Stimulated activated memory B cell treated with anti-CD40 and anti-IgM and Interleukin-4, amounts not matched to agents 10 μg/mL and 1 μg/mL and 100 μg/mL, for 72 hours (primary cell): ENCODE measurements at regions not wholly inside any gene's neighbourhood (a gene's known extent, or its start where the extent isn't known, plus 50 kb on each side); places are given as distances from the start of the nearest gene placed in this dataset.

Source experiments
- ATAC-seq: fragments of 150-1000 bp; cut with Tn5 transposase; 2 replicates; pipeline ENCODE4 v1.10.0; 2021
- H3K27ac Mint-ChIP-seq: one replicate; pipeline ENCODE4 v1.8.0; 2022; ENCODE audit warnings: mild to moderate bottlenecking, mixed read lengths
- H3K27me3 Mint-ChIP-seq: one replicate; pipeline ENCODE4 v1.8.0; 2022; ENCODE audit warnings: mixed read lengths
- H3K36me3 Mint-ChIP-seq: one replicate; pipeline ENCODE4 v1.8.0; 2022; ENCODE audit warnings: mixed read lengths
- H3K4me1 Mint-ChIP-seq: one replicate; pipeline ENCODE4 v1.8.0; 2022; ENCODE audit warnings: mixed read lengths
- H3K4me3 Mint-ChIP-seq: one replicate; pipeline ENCODE4 v1.8.0; 2022; ENCODE audit warnings: mild to moderate bottlenecking, moderate library complexity, mixed read lengths
- H3K9me3 Mint-ChIP-seq: one replicate; pipeline ENCODE4 v1.8.0; 2022; ENCODE audit warnings: mixed read lengths

- Mint-ChIP-seq H3K4me3 (no peak overlapping the region), H3K27me3 (no peaks in the 10 kb centered on the region), H3K4me1 (peaks cover 39% of the 10 kb centered on the region)
Measured at GRCh38 chr2:42971381-42971780, 179.0 kb upstream of the HAAO start.

GRCh38 chr2:42970151-42970550, 177.8 kb upstream of the HAAO start:
- Mint-ChIP-seq H3K27ac (no peak overlapping the region), H3K9me3 (no peaks in the 10 kb centered on the region), H3K36me3 (no peaks in the 10 kb centered on the region), H3K27me3 (no peaks in the 10 kb centered on the region), H3K4me1 (peaks cover 27% of the 10 kb centered on the region), H3K4me3 (no peak overlapping the region)
- no peak for ATAC-seq

More at GRCh38 chr2:42971381-42971780, 179.0 kb upstream of the HAAO start:
- no peak for ATAC-seq
- Mint-ChIP-seq H3K36me3 (no peaks in the 10 kb centered on the region), H3K27ac (peak overlapping the region; percentile 4), H3K9me3 (no peaks in the 10 kb centered on the region)

GRCh38 chr2:42969231-42970150, 177.1 kb upstream of the HAAO start:
- Mint-ChIP-seq H3K36me3 (no peaks in the 10 kb centered on the region), H3K27me3 (no peaks in the 10 kb centered on the region), H3K4me1 (peaks cover 28% of the 10 kb centered on the region), H3K27ac (no peak overlapping the region), H3K4me3 (no peak overlapping the region), H3K9me3 (no peaks in the 10 kb centered on the region)
- no peak for ATAC-seq

GRCh38 chr2:42967959-42968674, 175.7 kb upstream of the HAAO start:
- Mint-ChIP-seq H3K27ac (no peak overlapping the region), H3K4me1 (peaks cover 23% of the 10 kb centered on the region), H3K9me3 (no peaks in the 10 kb centered on the region), H3K36me3 (no peaks in the 10 kb centered on the region), H3K4me3 (no peak overlapping the region), H3K27me3 (no peaks in the 10 kb centered on the region)
- peak; percentile 14 for ATAC-seq

DNA sequence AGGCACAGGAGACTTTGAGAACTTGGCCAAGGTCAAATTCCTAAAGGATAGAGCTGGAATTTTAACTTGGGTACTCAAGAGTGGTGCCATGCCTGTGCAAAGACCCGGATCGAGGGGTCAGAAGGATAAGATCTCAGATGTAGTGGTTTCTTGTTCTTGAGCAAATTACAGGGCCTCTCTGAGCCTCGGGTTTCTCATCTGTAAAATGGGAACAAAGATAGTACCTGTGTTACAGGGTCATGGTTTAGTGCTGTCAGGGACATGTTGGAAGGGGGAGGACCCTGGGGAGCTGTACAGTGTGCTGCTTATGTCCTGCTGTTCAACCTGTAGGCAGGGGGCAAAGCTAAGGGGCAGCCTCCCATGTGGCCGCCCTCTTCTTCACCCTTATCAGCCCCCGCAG, 173.5 kb upstream of the HAAO start:
- no peak overlapping the region for H3K27ac Mint-ChIP-seq
- no peak overlapping the region for H3K4me3 Mint-ChIP-seq
- H3K27me3 Mint-ChIP-seq: no peaks in the 10 kb centered on the region
- peaks cover 28% of the 10 kb centered on the region for H3K4me1 Mint-ChIP-seq
- no peaks in the 10 kb centered on the region for H3K9me3 Mint-ChIP-seq
- no peaks in the 10 kb centered on the region for H3K36me3 Mint-ChIP-seq
- no peak for ATAC-seq

DNA sequence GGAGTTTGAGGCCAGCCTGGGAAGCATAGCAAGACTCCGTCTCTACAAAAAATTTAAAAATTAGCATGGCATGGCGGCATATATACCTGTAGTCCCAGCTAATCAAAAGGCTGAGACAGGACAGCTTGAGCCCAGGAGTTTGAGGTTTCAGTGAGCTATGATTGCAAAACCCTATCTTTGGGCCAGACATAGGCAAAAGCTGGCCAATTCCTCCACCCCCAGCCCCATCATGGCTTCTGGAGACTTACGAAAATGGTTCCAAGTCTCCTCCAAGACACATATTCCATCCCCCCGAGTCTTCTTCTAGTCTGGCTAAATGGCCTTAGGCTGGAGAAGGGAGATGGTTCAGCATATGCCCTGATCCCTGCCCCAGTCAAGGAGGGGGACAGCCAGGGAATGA, 172.8 kb upstream of the HAAO start:
- Mint-ChIP-seq H3K9me3 (no peaks in the 10 kb centered on the region), H3K4me1 (peaks cover 28% of the 10 kb centered on the region), H3K4me3 (no peak overlapping the region), H3K27me3 (no peaks in the 10 kb centered on the region), H3K27ac (no peak overlapping the region), H3K36me3 (no peaks in the 10 kb centered on the region)
- ATAC-seq: no peak

- Mint-ChIP-seq H3K27ac (no peak overlapping the region), H3K9me3 (no peaks in the 10 kb centered on the region), H3K4me1 (peaks cover 28% of the 10 kb centered on the region), H3K36me3 (no peaks in the 10 kb centered on the region), H3K4me3 (no peak overlapping the region), H3K27me3 (no peaks in the 10 kb centered on the region)
- no peak for ATAC-seq
Measured at GRCh38 chr2:42964439-42965083, 172.2 kb upstream of the HAAO start.

GRCh38 chr2:42963452-42964068, 171.2 kb upstream of the HAAO start:
- Mint-ChIP-seq H3K9me3 (no peaks in the 10 kb centered on the region), H3K4me3 (no peak overlapping the region), H3K27ac (no peak overlapping the region), H3K36me3 (no peaks in the 10 kb centered on the region), H3K4me1 (peaks cover 28% of the 10 kb centered on the region), H3K27me3 (no peaks in the 10 kb centered on the region)
- no peak for ATAC-seq

- Mint-ChIP-seq H3K36me3 (no peaks in the 10 kb centered on the region), H3K4me1 (peaks cover 28% of the 10 kb centered on the region), H3K9me3 (no peaks in the 10 kb centered on the region), H3K27me3 (no peaks in the 10 kb centered on the region), H3K27ac (no peak overlapping the region), H3K4me3 (no peak overlapping the region)
- no peak for ATAC-seq
Measured at GRCh38 chr2:42962508-42962953, 170.1 kb upstream of the HAAO start.

DNA sequence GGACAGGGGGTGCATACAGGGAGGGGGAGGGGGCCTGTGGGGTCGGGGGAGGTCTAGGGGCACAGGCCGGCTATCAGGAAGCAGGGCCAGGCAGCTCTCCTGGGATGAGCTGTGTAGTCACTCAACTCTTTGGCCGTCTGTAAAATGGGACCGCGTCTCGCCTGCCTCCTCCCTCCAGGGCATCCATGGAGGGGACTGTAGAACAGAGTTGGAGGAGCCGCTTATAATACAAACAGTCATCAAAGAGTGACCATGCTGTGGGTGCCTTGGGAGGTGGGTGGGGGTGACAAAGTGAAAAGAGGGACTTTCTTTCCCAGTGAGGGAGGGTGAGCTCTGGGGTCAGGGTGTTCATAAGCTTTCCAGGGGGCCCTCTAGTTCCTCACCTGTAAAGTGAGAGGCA, 169.6 kb upstream of the HAAO start:
- no peaks in the 10 kb centered on the region for H3K27me3 Mint-ChIP-seq
- no peaks in the 10 kb centered on the region for H3K9me3 Mint-ChIP-seq
- no peak overlapping the region for H3K4me3 Mint-ChIP-seq
- no peak for ATAC-seq
- peaks cover 28% of the 10 kb centered on the region for H3K4me1 Mint-ChIP-seq
- no peak overlapping the region for H3K27ac Mint-ChIP-seq
- H3K36me3 Mint-ChIP-seq: no peaks in the 10 kb centered on the region

DNA sequence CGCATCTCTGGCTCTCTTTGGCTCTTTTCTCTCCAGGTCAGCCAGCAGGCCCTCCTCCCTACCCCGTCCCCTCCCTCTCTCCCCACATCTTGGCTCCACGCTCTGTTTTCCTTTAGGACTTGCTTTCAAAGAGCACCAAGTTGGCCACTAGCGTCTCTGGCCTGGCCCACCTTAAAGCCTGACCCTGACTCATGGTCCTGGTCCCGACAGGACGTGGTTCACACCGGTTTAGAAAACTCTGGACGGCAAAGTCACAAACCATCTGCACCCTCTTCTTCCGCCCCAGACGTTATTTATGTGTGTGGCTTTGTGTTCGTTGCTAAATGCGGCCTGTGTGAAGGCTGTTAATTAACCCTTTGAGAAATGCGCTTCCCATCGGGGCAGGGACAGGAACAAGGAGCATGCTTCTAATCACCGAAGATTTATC, 169.0 kb upstream of the HAAO start:
- Mint-ChIP-seq H3K36me3 (no peaks in the 10 kb centered on the region), H3K27ac (no peak overlapping the region), H3K9me3 (no peaks in the 10 kb centered on the region), H3K4me1 (peaks cover 31% of the 10 kb centered on the region), H3K4me3 (no peak overlapping the region), H3K27me3 (no peaks in the 10 kb centered on the region)
- ATAC-seq: no peak

- H3K4me1 Mint-ChIP-seq: peaks cover 34% of the 10 kb centered on the region
- H3K4me3 Mint-ChIP-seq: no peak overlapping the region
- no peaks in the 10 kb centered on the region for H3K27me3 Mint-ChIP-seq
- no peak for ATAC-seq
- H3K9me3 Mint-ChIP-seq: no peaks in the 10 kb centered on the region
- no peaks in the 10 kb centered on the region for H3K36me3 Mint-ChIP-seq
- H3K27ac Mint-ChIP-seq: no peak overlapping the region
Measured at GRCh38 chr2:42960842-42961180, 168.4 kb upstream of the HAAO start.

DNA sequence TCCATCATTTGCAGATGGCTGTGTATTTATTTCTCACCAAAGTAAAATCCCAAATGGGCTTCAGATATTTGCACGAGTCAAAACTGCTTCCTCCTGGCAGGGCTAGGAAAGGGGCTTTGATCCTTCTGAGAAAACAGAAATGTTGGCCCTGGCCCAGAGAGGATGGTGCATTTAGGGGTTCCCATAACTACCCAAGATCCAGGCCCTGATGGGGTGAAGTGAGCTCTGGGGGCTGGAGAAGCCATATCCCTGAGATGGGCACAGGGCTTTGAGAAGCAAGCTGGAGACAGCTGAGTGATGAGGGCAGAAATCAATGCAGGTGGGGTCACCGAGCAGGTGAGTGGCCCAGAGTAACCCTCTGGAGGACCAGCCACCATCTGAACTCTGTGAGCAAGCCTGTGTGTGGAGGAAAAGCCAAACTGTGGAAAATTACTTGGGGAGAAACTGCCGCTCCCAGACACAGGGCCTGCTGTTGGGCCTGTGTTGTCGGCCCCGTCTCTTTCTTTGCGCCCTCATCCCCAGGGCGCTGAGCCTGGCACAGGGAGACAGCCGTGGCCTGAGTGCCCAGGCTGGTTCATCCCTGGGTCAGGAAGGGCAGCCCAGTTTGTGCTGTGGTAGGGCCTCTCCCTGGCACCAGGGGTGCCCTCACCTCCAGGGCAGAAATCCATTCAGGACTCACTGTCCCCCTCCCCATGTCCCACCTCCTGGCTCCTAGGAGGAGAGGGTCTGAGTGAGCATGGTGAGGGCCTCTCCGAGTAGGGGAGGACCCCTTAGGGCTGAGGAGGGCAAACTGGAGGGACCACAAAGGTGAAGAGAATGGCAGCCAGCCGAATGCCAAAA, 167.8 kb upstream of the HAAO start:
- peaks cover 38% of the 10 kb centered on the region for H3K4me1 Mint-ChIP-seq
- no peak for ATAC-seq
- H3K27ac Mint-ChIP-seq: no peak overlapping the region
- no peaks in the 10 kb centered on the region for H3K27me3 Mint-ChIP-seq
- no peaks in the 10 kb centered on the region for H3K36me3 Mint-ChIP-seq
- no peak overlapping the region for H3K4me3 Mint-ChIP-seq
- H3K9me3 Mint-ChIP-seq: no peaks in the 10 kb centered on the region

GRCh38 chr2:42959234-42960001, 167.0 kb upstream of the HAAO start:
- no peak overlapping the region for H3K4me3 Mint-ChIP-seq
- H3K36me3 Mint-ChIP-seq: no peaks in the 10 kb centered on the region
- no peak for ATAC-seq
- peaks cover 36% of the 10 kb centered on the region for H3K4me1 Mint-ChIP-seq
- H3K9me3 Mint-ChIP-seq: no peaks in the 10 kb centered on the region
- H3K27me3 Mint-ChIP-seq: no peaks in the 10 kb centered on the region
- H3K27ac Mint-ChIP-seq: no peak overlapping the region
